GM06990 (cell line): ENCODE measurements at regions not wholly inside any gene's neighbourhood (a gene's known extent, or its start where the extent isn't known, plus 50 kb on each side); places are given as distances from the start of the nearest gene placed in this dataset.

Experiments used
- DNase-seq: peaks from one replicate; pipeline ENCODE4 v3.0.0-alpha.2; 2011; ENCODE audit not compliant: insufficient read length; ENCODE audit errors: extremely low read depth
- H3K27me3 ChIP-seq: replicated peaks from 2 replicates; pipeline ENCODE4 v1.6.0; 2011; ENCODE audit warnings: low read length; ENCODE audit not compliant: control insufficient read depth, insufficient read depth
- H3K36me3 ChIP-seq: 2 replicates; pipeline ENCODE4 v1.5.1; 2011; ENCODE audit warnings: low read length; ENCODE audit not compliant: control insufficient read depth, insufficient read depth
- H3K4me3 ChIP-seq: replicated peaks from 2 replicates; pipeline ENCODE4 v1.5.1; 2011; ENCODE audit warnings: low read depth, mild to moderate bottlenecking, control low read depth, low read length
- TF ChIP-seq, protein P1 (sequence below): IDR thresholded peaks from 2 replicates; pipeline ENCODE4 v1.5.1; 2011; ENCODE audit warnings: low read length, control low read depth, mild to moderate bottlenecking, inconsistent platforms; ENCODE audit not compliant: insufficient read depth, poor library complexity, severe bottlenecking

DNA sequence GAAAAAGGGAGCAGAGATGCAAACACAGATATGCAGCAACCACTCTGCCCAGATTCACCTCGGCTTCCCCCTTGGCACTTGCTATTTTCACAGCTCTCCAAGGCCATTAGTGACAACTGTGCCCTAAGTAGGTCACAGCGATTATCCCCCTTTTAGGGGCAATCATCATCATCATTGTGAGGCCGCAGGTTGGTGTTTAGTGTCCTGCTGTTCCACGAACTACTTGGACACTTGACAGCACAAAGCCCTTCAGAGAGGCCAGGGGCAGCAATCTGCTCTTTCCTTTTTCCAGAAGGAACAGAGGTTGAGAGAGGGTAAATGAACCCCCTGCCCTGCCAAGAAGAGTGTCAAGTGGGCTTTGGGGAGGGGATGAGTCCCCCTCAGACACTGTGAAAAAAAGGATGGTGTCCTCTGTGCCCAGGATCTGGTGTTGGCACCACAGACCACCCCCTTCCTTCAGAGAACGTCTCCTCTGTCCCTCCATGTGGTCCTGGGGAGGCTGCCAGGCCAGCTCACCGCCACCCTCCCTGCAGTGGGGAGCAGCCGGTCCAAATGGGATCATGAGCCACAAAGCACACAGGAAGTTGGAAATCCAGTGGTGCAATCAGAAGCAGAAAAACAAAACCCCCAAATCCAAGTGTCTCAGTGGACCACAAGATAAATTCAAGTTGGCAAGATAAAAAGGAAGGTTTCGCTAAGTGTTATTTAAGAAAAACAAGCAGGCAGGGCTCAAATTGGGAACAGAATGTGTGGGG lies 78.4 kb upstream of the MED9 start:
- no peaks in the 10 kb centered on the region for H3K36me3 ChIP-seq
- TF ChIP-seq, protein P1, sequence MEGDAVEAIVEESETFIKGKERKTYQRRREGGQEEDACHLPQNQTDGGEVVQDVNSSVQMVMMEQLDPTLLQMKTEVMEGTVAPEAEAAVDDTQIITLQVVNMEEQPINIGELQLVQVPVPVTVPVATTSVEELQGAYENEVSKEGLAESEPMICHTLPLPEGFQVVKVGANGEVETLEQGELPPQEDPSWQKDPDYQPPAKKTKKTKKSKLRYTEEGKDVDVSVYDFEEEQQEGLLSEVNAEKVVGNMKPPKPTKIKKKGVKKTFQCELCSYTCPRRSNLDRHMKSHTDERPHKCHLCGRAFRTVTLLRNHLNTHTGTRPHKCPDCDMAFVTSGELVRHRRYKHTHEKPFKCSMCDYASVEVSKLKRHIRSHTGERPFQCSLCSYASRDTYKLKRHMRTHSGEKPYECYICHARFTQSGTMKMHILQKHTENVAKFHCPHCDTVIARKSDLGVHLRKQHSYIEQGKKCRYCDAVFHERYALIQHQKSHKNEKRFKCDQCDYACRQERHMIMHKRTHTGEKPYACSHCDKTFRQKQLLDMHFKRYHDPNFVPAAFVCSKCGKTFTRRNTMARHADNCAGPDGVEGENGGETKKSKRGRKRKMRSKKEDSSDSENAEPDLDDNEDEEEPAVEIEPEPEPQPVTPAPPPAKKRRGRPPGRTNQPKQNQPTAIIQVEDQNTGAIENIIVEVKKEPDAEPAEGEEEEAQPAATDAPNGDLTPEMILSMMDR = no peak
- peaks cover 2% of the 10 kb centered on the region for H3K27me3 ChIP-seq
- no peak overlapping the region for H3K4me3 ChIP-seq
- DNase-seq = no peak

DNA sequence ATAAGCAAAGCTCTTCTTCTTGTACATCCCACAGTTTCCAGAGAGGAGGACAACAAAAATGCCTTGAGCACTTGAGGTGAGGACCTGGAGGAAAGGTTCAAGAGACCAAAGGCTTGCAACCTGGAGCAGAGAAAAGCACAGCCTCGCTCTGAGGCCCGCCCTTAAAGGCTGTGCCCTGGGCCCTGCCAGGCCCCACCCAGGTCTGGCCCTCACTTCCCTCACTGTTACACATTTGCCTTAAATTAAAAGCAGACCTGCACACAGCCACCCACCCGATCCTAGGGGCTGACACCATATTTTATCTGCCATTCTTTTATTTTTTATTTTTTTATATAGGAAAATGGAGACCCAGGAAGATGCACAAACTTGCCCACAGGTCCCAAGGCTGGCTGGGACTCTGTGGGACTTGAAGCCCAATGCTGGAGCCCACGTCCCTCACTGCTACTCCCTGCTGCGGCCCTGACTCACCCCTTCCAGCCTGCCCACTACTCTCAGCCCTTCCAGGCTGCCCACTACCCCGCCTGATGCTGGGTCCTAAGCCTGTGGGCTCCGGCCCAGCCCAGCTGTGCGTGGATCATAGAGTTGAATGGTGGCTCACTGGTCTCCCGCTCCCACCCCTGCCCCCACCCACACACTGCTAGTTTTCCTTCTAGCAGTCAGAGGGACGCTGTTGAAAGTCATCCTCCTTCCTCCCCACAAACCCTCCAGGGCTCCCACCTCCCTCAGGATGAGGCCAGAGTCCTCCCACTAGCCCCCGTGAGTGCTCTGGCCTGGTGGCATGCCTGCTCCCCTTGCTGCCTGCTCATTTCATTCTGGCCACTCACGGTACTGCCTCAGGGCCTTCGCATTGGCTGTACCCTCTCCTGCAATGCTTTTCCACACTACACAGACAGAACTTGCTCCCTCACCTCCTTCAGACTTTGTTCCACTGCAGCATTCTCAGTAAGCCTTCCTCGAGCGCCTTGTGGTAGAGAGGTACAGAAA lies 77.6 kb upstream of the MED9 start:
- Histone ChIP-seq H3K27me3 (peaks cover 2% of the 10 kb centered on the region), H3K4me3 (no peak overlapping the region), H3K36me3 (no peaks in the 10 kb centered on the region)
- TF ChIP-seq, protein P1 = no peak
- no peak for DNase-seq

DNA sequence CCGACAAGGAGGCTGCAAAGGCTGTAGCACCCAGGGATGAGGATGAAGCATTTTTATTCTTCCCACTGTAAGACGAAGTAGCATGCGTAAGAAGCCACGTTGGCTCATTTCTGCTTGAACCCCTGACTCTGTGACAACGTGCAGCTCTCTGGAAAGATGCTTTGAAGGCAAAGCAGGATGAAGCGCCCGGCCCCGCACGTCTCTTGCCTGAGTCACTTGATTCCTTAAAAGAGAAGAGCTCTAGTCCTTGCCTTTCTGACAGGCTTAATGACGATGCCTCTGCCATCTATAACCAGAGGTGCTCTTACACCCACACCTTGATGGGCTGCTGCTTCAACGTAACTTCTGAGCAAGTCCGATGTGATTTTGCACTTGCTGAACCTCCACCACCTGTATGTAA lies 76.7 kb upstream of the MED9 start:
- H3K36me3 ChIP-seq = no peaks in the 10 kb centered on the region
- no peak for DNase-seq
- H3K27me3 ChIP-seq = peaks cover 2% of the 10 kb centered on the region
- no peak overlapping the region for H3K4me3 ChIP-seq
- TF ChIP-seq, protein P1 = no peak

DNA sequence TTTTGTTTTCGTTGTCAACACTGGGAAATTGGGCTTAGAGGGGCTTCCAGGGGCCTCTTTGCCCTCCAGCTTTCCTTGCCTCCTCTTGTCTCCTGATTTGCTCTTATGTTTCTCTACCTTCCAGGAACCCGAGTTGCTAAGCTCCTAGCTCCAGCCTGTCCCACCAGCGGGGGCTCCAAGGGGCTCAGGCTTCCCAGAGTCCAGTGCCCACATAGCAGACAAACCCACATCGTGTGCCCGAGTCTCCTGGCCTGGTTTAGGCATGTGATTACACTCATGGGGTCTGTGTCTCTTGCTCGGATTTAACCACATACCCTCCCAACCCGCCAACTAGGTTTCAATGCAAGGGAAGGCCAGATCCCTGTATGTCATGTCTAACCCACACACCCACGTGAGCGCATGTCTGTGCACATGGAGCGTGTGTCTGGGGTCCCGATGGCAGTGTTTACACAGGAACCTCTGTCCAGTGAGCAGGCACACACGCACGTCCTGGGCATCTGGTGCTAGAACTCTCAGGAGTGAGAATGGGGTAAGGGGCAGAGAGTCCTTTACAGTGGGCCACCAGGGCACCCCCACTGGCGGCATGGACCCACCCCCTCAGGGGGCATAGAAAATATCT lies 76.1 kb upstream of the MED9 start:
- no peak overlapping the region for H3K4me3 ChIP-seq
- no peak for DNase-seq
- no peaks in the 10 kb centered on the region for H3K36me3 ChIP-seq
- H3K27me3 ChIP-seq = peaks cover 2% of the 10 kb centered on the region
- TF ChIP-seq, protein P1 = no peak

DNA sequence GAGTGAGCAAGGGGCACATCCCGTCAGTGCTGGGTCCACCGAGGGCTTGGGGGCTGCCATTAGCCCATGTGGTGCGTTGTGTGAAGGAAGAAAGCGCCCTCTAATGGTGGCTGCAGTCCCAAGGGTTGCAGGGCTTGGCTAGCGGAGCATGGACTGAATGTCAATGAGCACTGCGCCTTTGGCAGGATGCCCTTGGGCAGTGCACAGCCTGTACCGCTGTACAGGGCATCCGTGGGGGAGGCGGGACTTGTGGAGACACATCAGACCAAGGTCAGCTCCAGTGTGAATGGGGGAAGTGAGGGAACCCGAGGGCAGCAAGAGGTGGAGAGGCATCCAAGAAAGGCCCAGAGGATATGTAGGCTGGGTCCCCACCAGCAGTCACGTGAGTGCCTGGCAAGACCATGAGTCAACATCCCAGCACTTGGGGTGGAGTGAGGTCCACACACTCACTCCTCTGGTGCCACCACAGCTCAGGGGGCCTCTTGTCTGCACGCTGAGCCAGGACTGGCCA lies 75.5 kb upstream of the MED9 start:
- DNase-seq = no peak
- Histone ChIP-seq H3K27me3 (peaks cover 2% of the 10 kb centered on the region), H3K4me3 (no peak overlapping the region), H3K36me3 (no peaks in the 10 kb centered on the region)
- TF ChIP-seq, protein P1 = peak; percentile 25
